Activated CD4-positive, alpha-beta T cell treated with anti-CD3 and anti-CD28 coated beads, Interleukin-2, amount 50 U/mL, for 24 hours (primary cell): ENCODE measurements at regions not wholly inside any gene's neighbourhood (a gene's known extent, or its start where the extent isn't known, plus 50 kb on each side); places are given as distances from the start of the nearest gene placed in this dataset.
"Not testable (repeated sequence)": the region's sequence is repeated elsewhere in the genome, so short reads cannot be mapped to it uniquely, and the experiment has no call there.

Experiments used
- DNase-seq, 2 donors: peaks; one replicate each; pipeline ENCODE4 v3.0.0-alpha.2; 2020; ENCODE audit warnings: low read depth in 1 of 2, low spot score in 1 of 2

DNA sequence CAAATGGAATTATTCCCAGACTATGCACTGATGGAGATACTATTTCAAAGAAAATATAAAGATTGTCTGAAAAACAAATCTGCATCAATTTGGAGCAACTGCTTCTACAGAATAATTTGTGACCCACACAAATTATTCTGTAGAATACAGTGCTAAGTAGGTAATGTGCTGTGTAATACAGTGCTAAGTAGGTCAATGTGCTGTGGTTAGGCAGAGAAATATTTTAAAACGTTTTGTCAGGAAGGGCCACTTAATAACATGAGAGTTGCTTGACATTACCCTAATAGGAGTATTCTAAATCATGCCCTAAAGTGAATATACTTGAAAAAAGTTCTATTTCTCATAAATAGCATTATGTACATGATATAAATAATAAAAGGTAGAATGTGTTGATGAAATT is 116.5 kb upstream of the KCND2 start:
- DNase-seq, result no peak

DNA sequence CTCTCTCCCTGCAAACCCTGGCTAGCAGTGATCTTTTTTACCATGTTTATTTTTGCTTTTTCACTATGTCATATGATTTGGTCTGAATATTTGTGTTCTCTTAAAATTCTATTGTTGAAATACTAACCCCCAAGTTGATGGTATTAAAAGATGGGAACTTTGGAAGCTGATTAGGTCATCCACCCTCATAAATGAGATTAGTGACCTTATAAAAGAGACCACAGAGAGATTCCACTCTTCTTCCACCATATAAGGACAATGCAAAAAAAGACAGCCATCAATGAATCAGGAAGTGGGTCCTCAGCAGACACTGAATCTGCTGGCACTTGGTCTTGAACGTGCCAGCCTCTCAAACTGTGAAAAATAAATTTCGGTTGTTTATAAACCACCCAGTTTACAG is 112.8 kb upstream of the KCND2 start:
- DNase-seq, result no peak

DNA sequence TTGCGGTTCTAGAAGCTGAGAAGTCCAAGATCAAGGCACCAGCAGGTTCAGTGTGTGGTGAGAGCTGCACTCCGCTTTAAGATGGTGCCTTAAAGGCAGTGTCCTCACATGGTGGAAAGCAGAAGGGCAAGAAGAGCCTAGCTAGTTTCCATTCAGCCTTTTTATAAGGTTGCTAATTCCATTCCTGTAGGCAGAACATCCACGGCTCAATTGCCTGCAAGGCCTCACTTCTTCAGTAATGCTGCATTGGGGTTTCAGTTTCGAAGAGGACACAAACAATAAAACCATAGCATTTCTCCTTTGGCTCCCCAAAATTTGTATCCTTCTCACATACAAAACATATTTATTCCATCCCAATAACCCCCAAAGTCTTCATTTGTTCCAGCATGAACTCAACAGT is 109.5 kb upstream of the KCND2 start:
- no peak for DNase-seq

DNA sequence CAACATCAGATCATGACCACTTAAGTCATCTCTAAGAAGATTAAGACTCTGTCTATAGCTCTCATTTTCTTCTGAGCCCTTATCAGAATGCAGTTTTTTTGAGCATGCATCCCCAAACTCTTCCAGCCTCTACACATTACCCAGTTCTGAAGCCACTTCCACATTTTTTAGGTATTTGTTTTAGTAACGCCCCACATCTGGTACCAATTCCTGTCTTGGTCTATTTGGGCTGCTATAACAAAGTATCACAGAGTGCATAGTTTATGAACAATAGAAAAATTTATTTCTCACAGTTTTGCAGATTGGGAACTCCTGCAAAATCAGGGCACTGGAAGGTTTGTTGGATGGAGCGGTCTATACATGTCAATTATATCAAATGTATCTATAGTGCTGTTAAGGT is 107.7 kb upstream of the KCND2 start:
- DNase-seq, result no peak

DNA sequence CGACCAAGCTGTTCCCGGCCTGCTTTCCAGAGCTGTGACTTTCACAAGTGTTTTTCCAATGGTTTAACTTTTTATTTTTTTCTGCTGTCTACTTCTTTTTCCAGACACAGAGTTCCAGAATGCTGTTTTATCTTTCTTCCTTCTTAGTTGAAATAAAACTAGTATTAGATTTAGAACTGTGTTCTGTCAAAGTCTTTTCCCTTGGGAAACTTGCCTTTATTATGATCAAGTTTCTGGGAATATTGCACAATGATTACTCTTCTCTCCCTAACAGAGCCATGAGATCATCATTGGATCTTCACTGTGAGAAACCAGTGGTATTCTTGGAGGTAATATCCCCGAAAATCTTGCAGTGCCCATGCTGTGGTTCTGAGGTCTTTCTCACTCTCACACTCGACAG is 104.9 kb upstream of the KCND2 start:
- DNase-seq, result no peak

DNA sequence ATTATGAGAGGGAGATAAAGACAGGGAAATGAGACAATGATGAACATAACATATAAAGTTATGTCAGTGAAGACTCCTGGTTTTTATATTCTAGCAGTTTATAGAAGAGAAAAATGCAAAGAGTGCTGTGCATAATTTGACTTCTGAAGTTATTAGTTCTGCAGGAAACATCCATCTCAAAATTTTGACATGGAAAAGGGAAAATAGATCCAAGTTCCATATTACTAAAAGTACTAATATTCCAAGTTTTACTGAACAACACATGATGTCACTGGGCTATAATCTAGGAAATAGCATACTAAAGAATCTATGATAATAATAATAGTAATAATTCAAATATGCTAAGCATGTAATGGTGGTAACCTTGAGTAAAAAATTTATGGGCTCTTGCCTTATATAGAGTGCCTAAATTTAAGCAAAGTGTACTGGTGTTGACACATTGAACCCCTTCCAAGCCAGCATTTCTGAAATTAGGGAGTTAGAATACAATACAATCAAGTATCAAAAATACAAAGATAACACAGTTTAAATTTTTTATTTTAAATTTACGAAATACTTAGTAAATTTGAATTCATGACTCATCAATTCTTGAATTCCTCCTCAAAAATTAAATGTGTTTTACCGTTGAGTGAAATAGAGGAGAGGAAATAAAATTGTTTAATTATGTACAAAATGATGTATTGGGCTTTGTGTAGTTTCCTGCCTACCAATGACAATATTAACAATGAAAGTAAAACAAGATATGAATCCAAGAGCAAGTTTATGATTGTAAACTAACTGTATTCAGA is 102.8 kb upstream of the KCND2 start:
- no peak for DNase-seq

DNA sequence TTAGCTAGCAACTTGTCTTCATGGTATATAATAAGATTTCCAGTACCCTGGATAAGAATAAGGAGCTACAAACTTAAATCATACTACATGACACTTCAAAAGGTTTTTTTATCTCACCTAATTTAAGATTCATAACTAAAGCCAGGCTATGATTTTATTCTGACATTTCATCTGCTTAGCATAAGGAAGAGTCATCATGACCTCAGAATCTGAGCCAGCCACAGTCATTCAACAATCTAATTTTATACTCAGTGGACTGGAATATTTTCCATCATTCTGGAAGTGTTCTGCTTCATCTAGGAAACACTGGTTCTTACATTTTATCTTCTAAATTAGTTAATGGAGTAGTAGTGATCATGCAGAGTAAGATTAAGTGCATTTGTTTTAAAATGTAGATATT is 102.1 kb upstream of the KCND2 start:
- no peak for DNase-seq

DNA sequence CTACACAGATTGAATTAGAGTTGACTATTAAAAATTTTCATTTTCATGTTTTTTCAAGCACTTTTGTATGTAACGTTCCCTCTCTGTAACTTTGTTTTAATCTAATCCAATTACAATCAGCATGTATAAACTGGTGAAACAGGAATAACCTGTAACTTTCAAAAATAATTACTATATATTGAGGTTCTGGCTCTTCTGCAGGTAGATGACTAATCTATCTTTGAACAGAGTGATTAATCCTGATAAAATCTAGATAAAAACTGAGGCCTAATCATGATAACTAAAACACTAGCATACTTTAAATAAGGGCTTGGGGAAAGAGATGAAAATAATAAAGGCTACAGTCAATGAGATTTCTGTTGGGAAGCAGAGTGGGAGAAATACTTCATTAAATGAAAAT is 101.6 kb upstream of the KCND2 start:
- no peak for DNase-seq

DNA sequence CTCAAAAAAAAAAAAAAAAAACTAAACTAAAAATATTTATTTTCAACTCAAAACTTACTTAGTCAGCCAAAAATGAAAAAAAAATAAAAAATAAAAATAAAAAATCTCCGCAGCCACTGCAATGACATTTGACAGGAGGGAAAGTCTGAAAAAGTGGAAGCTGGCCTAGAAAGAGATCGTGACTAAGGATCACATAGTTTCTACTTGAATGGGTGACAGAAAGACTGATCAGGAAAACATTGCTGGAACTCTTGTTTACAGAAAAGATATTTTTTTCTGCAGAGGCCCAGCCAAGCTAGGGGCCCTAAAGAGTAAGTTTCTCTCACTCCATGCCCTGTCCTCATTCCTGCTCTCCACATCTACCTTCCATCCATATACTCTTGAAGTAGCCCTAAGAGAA is 92.8 kb upstream of the KCND2 start:
- DNase-seq, result no peak

DNA sequence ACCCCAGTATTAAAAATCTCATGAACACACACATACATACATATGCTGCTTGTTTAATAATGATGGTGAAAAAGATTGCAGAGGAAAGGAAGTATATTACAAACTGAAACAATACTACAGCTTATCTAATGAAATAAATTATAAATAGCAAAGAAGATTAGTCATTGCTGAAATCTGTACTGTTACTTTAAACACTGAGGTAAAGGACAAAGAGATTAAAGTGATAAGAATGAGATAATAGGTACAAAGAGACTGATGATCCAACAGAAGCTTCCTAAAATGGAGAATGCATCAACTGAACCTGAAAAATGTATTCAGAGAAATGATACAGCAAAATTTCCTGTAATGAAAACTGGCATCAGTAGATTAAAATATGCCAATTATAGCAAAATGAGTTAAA is 91.5 kb upstream of the KCND2 start:
- no peak for DNase-seq

DNA sequence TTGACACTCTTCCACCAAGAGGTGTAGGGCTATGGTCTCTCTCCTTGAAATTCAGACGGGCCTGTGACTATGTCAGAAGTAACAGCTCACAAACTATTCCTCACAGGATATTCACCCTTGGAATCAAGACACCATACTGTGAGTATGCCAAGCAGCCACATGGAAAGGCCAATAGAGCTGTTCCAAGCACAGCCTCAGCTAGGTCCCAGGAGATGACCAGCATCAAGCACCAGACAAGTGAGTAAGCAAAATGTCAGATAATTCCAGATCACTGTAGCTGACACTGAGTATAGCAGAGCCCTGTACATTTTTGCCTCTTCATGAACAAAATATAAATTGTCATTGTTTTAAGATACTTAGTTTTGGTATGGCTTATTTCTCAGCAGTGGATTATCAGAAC is 88.1 kb upstream of the KCND2 start:
- no peak for DNase-seq

DNA sequence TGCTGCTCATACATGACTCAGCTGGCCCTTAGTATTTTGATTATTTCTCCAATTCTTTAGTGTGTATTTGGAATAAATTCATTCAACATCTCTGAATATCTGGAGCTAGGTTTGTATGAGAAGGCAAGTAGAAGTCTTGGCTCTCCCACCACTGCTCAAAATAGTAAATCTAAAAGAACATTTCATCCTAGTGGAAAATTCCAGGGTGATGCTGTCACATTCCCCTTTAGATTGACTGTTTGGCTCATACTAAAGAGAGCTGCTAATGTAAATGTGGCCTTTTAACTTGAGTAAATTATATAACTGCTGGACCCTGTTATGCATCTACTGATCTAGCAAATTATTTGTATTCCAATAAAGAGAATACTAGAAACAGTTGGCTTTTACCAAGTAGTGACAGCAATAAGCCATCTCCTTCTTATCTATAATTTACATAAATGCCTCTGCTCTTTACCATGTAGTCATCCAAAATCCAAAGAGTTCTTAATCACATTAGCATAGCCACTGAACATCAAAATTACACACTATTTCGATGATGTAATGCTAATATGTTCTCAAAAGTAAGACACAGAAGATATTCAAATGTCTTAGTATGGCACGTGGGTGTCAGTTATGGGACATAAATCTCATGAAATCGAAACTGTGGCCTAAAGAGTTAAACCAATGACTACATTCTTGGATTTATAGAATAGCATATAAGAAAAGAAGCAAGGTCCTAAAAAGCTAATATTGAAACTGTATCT is 86.9 kb upstream of the KCND2 start:
- no peak for DNase-seq

DNA sequence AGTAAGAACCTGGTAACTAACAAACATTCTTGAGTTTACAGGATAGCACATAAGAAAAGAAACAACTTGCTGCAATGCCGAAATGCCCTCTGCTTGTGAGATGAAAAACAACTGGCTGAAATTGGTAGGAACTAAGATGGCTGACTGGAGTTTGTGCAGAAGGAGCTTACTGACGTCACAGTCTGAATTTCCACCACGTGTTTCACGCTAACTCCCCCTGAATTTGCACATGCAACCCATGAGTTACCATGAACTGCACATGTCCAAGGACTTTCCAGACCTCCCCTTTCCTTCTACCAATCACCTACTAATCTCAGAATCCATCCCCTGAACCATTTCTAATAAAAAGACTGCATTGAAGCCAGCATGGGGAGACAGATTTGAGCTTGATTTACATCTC is 86.3 kb upstream of the KCND2 start:
- DNase-seq, result no peak

DNA sequence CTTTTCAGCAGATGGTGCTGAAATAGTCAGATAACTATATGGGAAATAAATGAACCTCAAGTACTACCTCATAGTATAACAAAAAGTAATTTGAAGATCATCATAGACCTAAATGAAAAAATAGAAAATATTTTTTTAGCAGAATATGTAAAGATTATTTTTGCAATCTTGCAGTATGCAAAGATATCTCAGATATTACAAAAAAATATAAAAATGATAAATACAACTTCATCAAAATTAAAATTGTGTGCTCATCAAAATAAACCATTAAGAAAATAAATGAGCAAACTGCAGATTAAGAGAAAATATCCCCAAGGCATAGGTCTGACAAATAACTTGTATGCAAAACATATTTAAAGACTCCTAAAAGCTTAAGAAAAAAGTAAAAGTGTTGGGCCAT is 83.4 kb upstream of the KCND2 start:
- DNase-seq, result no peak

DNA sequence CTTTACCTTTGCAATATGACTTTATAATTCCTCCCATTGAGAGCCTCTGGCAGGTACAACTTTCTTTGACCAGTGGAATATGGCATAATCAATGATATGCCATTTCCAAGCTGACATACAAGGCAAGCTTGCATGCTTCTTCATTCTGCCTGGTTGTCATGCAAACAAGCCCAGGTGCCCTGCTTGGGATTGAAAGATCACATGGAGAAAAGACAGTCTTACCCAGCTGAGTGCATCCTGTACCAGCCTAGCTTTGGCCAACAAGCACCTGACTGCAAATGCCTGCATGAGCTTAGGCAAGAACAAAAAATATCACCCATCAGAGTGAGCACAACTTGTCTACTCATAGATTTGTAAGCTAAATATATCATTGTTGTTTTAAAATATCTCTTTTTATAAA is 82.9 kb upstream of the KCND2 start:
- DNase-seq, result no peak

DNA sequence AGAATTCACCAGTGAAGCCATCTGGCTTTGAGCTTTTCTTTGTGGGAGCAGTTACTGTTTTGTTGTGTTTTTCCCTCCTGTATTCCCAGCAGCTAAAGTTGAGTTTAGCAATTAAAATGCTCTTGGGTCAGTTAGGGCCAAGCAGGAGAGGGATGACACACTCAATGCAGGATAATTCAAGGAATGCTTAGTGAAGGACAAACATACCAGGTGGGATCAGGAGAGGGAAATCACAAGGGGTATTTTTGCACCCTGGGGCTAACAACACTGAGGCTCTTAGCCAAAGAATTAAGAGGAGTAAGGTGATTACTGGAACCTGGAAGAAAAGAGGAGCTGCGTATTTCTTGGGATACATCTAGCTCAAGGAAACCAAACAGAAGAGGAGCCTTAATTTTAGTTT is 82.4 kb upstream of the KCND2 start:
- DNase-seq, result no peak

DNA sequence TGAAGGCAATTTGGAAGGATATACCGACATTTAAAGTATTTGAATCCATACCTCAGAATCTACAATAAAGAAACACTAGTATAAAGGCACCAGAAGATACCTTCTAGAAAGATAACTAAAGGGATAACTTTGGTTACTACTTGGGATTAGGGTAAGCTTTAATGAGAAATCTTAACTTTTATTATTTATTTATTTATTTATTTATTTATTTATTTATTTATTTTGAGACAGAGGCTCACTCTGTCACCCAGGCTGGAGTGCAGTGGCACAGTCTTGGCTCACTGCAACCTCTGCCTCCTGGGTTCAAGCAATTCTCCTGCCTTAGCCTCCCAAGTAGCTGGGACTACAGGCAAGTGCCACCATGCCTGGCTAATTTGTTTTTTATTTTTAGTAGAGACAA is 81.6 kb upstream of the KCND2 start:
- not testable (repeated sequence) for DNase-seq

DNA sequence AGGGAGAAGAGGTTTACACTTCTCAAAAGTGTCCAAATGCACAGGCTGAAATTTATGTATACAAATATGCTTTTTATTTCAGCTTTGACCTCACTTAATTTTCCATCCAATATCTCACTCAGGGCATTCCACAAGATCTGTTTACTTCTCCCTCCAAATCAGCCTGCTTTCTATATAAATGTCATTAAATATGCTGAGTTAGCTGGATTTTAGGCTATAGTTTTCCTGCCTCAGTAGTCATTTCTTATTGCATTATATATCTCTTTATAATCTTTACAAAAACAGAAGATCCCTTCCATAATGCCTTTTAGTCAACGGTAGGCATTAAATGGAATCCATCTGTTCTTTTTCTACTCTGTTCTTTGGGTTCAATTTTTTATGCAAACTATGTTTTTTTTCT is 71.7 kb upstream of the KCND2 start:
- no peak for DNase-seq

DNA sequence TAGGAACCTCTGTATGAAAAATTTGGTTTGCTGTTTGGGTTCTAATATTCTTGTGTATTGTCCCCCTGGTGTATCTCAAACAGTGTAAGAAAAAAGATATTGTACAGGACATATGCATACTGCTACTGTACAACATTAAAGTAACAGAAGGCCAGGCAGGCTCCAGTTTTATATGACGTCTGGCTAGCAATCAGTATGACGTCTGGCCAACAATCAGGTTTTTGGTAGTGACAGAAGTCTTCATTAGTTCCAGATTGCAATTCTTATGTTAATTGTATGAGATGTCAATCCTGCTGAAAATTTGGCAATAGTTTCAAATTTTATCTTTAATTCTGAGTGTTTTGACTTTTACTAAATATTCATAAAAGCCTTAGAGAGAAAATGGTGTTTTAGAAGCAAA is 67.9 kb upstream of the KCND2 start:
- DNase-seq, result no peak

DNA sequence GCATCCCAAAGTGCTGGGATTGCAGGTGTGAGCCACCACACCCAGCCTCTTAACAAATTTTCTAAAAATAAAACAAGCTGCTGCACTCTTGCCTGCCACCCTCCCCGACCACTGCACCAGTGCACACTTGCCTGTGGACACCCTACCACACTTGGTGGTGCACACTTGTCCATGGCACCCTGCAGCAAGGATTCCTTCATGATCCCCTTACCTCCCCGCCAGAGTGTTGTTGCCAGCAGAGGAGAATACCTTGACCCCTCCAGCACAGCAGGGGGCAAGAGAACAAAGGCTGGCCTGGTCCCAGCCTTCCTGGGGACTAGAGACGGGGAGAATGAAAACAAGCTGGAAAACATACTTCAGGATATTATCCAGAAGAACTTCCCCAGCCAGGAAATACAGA is 65.9 kb upstream of the KCND2 start:
- no peak for DNase-seq

DNA sequence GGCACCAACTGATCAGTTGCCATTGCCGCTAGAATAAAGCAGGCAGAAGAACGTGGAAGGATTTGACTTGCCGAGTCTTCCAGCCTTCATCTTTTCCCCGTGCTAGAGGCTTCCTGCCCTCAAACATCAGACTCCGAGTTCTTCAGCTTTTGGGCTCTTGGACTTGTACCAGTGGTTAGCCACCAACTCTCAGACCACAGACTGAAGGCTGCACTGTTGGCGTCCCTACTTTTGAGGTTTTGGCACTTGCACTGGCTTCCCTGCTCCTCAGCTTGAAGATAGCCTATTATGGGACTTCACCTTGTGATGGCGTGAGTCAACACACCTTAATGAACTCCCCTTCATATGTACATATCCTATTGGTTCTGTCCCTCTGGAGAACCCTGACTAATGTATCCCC is 57.3 kb upstream of the KCND2 start:
- no peak for DNase-seq

DNA sequence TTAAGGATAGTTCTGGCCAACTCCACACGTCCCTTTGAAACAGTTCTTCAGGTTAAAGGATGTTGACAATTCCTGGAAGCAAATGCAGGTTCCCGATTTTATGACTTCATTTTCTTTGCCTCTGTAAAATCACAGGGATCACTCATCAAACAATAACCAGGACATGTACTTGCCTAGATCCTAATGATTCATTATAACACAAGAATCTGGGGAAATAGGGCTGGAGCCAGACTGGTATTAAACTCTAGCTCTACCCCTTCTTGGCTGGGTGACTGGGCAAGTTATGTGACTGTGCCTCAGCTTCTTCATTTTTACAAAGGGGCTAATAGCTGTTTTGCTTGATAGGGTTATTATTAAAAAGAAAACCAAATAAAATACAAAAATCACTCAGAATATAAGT is 56.0 kb upstream of the KCND2 start:
- no peak for DNase-seq

DNA sequence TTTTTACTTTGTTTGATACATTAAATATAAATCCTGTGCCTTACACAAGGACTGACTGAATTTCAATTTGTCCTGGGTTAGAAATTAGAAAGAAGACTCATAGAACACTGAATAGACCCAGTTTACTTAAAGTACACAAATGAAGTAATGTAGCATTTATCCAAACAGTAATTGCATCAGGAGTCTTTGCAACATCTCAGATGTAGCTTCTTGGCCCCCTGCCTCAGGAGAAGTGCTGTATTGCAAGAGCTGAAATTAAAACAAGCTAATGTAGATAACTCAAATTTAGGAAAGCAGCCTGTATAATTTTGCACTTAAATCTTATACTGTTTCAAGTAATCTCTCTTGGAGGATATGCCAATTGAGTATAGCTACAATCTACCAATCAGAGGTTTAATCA is 54.3 kb upstream of the KCND2 start:
- no peak for DNase-seq
